ENCODE measurements at regions not wholly inside any gene's neighbourhood (a gene's known extent, or its start where the extent isn't known, plus 50 kb on each side); places are given as distances from the start of the nearest gene placed in this dataset.

- TF ChIP-seq CTCF (conservative IDR thresholded peaks at IDR 0.05; ENCODE audit: low read length) (no peak), EZH2phosphoT487 (IDR thresholded peaks at IDR 0.05; ENCODE audit: borderline replicate concordance) (no peak)
These were observed 139.9 kb downstream of the PTGER3 start for GRCh38 chr1:70907563-70908310.
